Activated naive CD8-positive, alpha-beta T cell treated with anti-CD3 and anti-CD28 coated beads, Interleukin-2, amount 50 U/mL, for 16 hours (primary cell): ENCODE measurements at regions not wholly inside any gene's neighbourhood (a gene's known extent, or its start where the extent isn't known, plus 50 kb on each side); places are given as distances from the start of the nearest gene placed in this dataset.

ENCODE experiments used
- DNase-seq: peaks from one replicate; pipeline ENCODE4 v3.0.0-alpha.2; 2020; ENCODE audit warnings: low read depth, low spot score

GRCh38 chr21:45592208-45592619 lies 50.0 kb upstream of the SLC19A1 start:
- DNase-seq = peak; percentile 54

- DNase-seq = no peak
These were observed 50.4 kb upstream of the SLC19A1 start for GRCh38 chr21:45592626-45593134.

- no peak for DNase-seq
These were observed 50.1 kb upstream of the PCBP3 start for GRCh38 chr21:45593162-45594022.
